Psoas muscle (tissue), 7 donors: ENCODE measurements at regions not wholly inside any gene's neighbourhood (a gene's known extent, or its start where the extent isn't known, plus 50 kb on each side); places are given as distances from the start of the nearest gene placed in this dataset.

Experiments used
- ATAC-seq, 4 donors: fragments of 200-7000 bp; cut with Tn5 transposase; one replicate each; pipeline ENCODE4 v1.9.1; 2020; ENCODE audit warnings: moderate library complexity in 3 of 4, mild to moderate bottlenecking in 2 of 4
- DNase-seq, 2 donors: peaks; one replicate each; pipeline ENCODE4 v3.0.0-alpha.2; 2020
- H3K27ac ChIP-seq: fragments of 200-600 bp; one replicate; pipeline ENCODE4 v1.8.0; 2022
- H3K27me3 ChIP-seq, 3 donors: fragments of 200-600 bp in 1 of 3; one replicate each; pipeline versions ENCODE4 v1.6.1 to v1.8.0; 2013 to 2022; ENCODE audit warnings: low read length in 2 of 3, mild to moderate bottlenecking in 2 of 3, moderate library complexity in 1 of 3; ENCODE audit not compliant: insufficient read depth in 3 of 3
- H3K36me3 ChIP-seq, 2 donors: fragments of 200-600 bp in 1 of 2; one replicate each; pipeline versions ENCODE4 v1.6.1 to v1.8.0; 2013 to 2022; ENCODE audit warnings: low read depth in 1 of 2, mild to moderate bottlenecking in 1 of 2, moderate library complexity in 1 of 2; ENCODE audit not compliant: insufficient read depth in 1 of 2
- H3K4me1 ChIP-seq: fragments of 200-600 bp; one replicate; pipeline ENCODE4 v1.8.0; 2022
- H3K4me3 ChIP-seq: fragments of 200-600 bp; one replicate; pipeline ENCODE4 v1.8.0; 2022; ENCODE audit warnings: mild to moderate bottlenecking
- H3K9me3 ChIP-seq: fragments of 200-600 bp; one replicate; pipeline ENCODE4 v1.8.0; 2022
- CTCF ChIP-seq: fragments of 200-600 bp; IDR thresholded peaks from one replicate; pipeline ENCODE4 v1.8.0; 2022; ENCODE audit warnings: antibody characterized with exemption
- WGBS, 3 donors: extraction: QIAGEN DNeasy Blood & Tissue Kit; methylation state at CpG; one replicate each; pipeline versions ENCODE4 v1.1.6 to v1.1.7; 2013; 5-methylcytosine and 5-hydroxymethylcytosine counted together
- intact Hi-C, 2 donors: fragments of 100-400 bp; cut with DNase I; formaldehyde crosslinking; loops; one replicate each; pipeline versions ENCODE4 v1.11.0 to v1.14.2; 2022
- donor health status: healthy with polysubstance abuse.
- donor health status: DM: no; HTN: no; CAD: no; lungs with moderate emphysema.
- donor health status: Bipolar disorder and iron deficiency.
- donor health status: healthy.
- donor health status: DM: yes; HTN: yes; CAD: no.
- donor health status: DM: no; HTN: no; CAD: no.
- donor health status: DM: yes; HTN: yes; CAD: no.

GRCh38 chr13:50280441-50280937 is 265.2 kb downstream of the KCNRG start:
- Histone ChIP-seq H3K4me1 (no peaks in the 10 kb centered on the region), H3K27ac (no peak overlapping the region), H3K9me3 (no peaks in the 10 kb centered on the region), H3K4me3 (no peak overlapping the region), H3K36me3 (no peaks in the 10 kb centered on the region), H3K27me3 (no peaks in the 10 kb centered on the region)
- DNase-seq (no peak), ATAC-seq (no peak)
- 96 to 97% (median 96%) methylated on average over 4 of the region's 4 CpGs for WGBS, 3 donors
- intact Hi-C loops: no loop called here
- TF ChIP-seq CTCF: no peak

- Histone ChIP-seq H3K27me3 (no peaks in the 10 kb centered on the region), H3K36me3 (no peaks in the 10 kb centered on the region), H3K4me1 (no peaks in the 10 kb centered on the region), H3K4me3 (no peak overlapping the region), H3K9me3 (no peaks in the 10 kb centered on the region), H3K27ac (no peak overlapping the region)
- ATAC-seq (no peak), DNase-seq (no peak)
- TF ChIP-seq CTCF: no peak
- intact Hi-C loops: no loop called here
Observed at GRCh38 chr13:50282016-50282415, 266.8 kb downstream of the KCNRG start.

GRCh38 chr13:50283017-50283416 is 267.8 kb downstream of the KCNRG start:
- Histone ChIP-seq H3K4me1 (no peaks in the 10 kb centered on the region), H3K9me3 (no peaks in the 10 kb centered on the region), H3K36me3 (no peaks in the 10 kb centered on the region), H3K27me3 (no peaks in the 10 kb centered on the region), H3K4me3 (no peak overlapping the region), H3K27ac (no peak overlapping the region)
- TF ChIP-seq CTCF: no peak
- no peak for DNase-seq
- ATAC-seq: no peak
- WGBS, 3 donors: 69 to 77% (median 73%) methylated on average over 2 of the region's 2 CpGs
- intact Hi-C loops: no loop called here

GRCh38 chr13:50284540-50284939 is 269.3 kb downstream of the KCNRG start:
- WGBS, 3 donors: 68 to 82% (median 72%) methylated on average over 2 of the region's 2 CpGs
- no peak for TF ChIP-seq CTCF
- Histone ChIP-seq H3K36me3 (no peaks in the 10 kb centered on the region), H3K4me1 (no peaks in the 10 kb centered on the region), H3K27me3 (no peaks in the 10 kb centered on the region), H3K27ac (no peak overlapping the region), H3K4me3 (no peak overlapping the region), H3K9me3 (no peaks in the 10 kb centered on the region)
- no peak for DNase-seq
- intact Hi-C loops: no loop called here
- no peak for ATAC-seq

GRCh38 chr13:50285283-50285682 is 270.0 kb downstream of the KCNRG start:
- Histone ChIP-seq H3K9me3 (no peaks in the 10 kb centered on the region), H3K4me3 (no peak overlapping the region), H3K4me1 (no peaks in the 10 kb centered on the region), H3K27me3 (no peaks in the 10 kb centered on the region), H3K27ac (no peak overlapping the region), H3K36me3 (no peaks in the 10 kb centered on the region)
- ATAC-seq: no peak
- TF ChIP-seq CTCF: no peak
- intact Hi-C loops: no loop called here
- DNase-seq: no peak
- 92 to 97% (median 95%) methylated on average over 3 of the region's 3 CpGs for WGBS, 3 donors
